Gastroesophageal sphincter (tissue), 3 donors: ENCODE measurements at regions not wholly inside any gene's neighbourhood (a gene's known extent, or its start where the extent isn't known, plus 50 kb on each side); places are given as distances from the start of the nearest gene placed in this dataset.

Experiments
- CTCF ChIP-seq, 4 experiments: fragments of 200-600 bp in 2 of 4; fragments of 450-650 bp in 2 of 4; sonication (generic) in 1 of 4; IDR thresholded peaks; one replicate each; pipeline ENCODE4 v1.5.1; 2017 to 2019; ENCODE audit warnings: antibody characterized with exemption in 4 of 4, mild to moderate bottlenecking in 2 of 4, moderate library complexity in 2 of 4
- EP300 ChIP-seq: sonication (generic); formaldehyde crosslinking; IDR thresholded peaks from one replicate; pipeline ENCODE4 v1.6.1; 2017; ENCODE audit warnings: antibody characterized with exemption, mild to moderate bottlenecking
- POLR2A ChIP-seq, 2 donors: fragments of 450-650 bp; IDR thresholded peaks; one replicate each; pipeline ENCODE4 v1.6.1; 2017; ENCODE audit warnings: antibody characterized with exemption in 2 of 2, mild to moderate bottlenecking in 2 of 2, moderate library complexity in 1 of 2

- TF ChIP-seq POLR2A (IDR thresholded peaks at IDR 0.05) = no peak
- TF ChIP-seq CTCF (IDR thresholded peaks at IDR 0.05) = no peak
- no peak for TF ChIP-seq EP300
These were observed 124.8 kb upstream of the ABI3BP start for GRCh38 chr3:101117980-101118379.
